ENCODE measurements at regions not wholly inside any gene's neighbourhood (a gene's known extent, or its start where the extent isn't known, plus 50 kb on each side); places are given as distances from the start of the nearest gene placed in this dataset.

DNA sequence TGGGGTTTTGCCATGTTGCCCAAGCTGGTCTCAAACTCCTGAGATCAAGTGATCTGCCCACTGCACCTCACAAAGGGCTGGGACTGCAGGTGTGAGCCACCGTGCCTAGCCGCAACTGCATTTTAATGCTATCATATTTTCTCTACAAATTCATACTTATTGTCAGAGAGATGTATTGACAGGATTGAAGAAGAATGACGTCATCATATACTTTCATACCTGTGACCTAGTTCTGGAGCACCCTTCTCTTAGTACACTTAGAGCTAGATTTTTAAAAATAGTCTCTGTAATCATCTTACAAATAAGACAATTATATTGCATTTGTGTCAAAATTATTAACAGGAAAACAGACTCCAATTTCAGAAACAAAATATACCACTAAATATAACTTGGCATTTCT lies 242.8 kb upstream of the PDZRN3 start:
- TF ChIP-seq, protein P1, sequence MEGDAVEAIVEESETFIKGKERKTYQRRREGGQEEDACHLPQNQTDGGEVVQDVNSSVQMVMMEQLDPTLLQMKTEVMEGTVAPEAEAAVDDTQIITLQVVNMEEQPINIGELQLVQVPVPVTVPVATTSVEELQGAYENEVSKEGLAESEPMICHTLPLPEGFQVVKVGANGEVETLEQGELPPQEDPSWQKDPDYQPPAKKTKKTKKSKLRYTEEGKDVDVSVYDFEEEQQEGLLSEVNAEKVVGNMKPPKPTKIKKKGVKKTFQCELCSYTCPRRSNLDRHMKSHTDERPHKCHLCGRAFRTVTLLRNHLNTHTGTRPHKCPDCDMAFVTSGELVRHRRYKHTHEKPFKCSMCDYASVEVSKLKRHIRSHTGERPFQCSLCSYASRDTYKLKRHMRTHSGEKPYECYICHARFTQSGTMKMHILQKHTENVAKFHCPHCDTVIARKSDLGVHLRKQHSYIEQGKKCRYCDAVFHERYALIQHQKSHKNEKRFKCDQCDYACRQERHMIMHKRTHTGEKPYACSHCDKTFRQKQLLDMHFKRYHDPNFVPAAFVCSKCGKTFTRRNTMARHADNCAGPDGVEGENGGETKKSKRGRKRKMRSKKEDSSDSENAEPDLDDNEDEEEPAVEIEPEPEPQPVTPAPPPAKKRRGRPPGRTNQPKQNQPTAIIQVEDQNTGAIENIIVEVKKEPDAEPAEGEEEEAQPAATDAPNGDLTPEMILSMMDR (IDR thresholded peaks at IDR 0.05; ENCODE audit: low read depth, low read length, missing input control) = no peak
- TF ChIP-seq TAF1 (conservative IDR thresholded peaks at IDR 0.05) (no peak), YY1 (IDR thresholded peaks at IDR 0.05) (no peak), JUND (IDR thresholded peaks at IDR 0.05) (no peak), SP1 (IDR thresholded peaks at IDR 0.05) (no peak), FOXA1 (IDR thresholded peaks at IDR 0.05) (no peak), RAD21 (IDR thresholded peaks at IDR 0.05) (no peak), RXRA (IDR thresholded peaks at IDR 0.05) (no peak), NR2F2 (IDR thresholded peaks at IDR 0.05) (no peak), GABPA (IDR thresholded peaks at IDR 0.05 in 1 of 2, conservative IDR thresholded peaks at IDR 0.05 in 1 of 2) (no peak), EGR1 (IDR thresholded peaks at IDR 0.05; ENCODE audit: low read depth in 2 of 2) (no peak)
- TF ChIP-seq, protein P2, sequence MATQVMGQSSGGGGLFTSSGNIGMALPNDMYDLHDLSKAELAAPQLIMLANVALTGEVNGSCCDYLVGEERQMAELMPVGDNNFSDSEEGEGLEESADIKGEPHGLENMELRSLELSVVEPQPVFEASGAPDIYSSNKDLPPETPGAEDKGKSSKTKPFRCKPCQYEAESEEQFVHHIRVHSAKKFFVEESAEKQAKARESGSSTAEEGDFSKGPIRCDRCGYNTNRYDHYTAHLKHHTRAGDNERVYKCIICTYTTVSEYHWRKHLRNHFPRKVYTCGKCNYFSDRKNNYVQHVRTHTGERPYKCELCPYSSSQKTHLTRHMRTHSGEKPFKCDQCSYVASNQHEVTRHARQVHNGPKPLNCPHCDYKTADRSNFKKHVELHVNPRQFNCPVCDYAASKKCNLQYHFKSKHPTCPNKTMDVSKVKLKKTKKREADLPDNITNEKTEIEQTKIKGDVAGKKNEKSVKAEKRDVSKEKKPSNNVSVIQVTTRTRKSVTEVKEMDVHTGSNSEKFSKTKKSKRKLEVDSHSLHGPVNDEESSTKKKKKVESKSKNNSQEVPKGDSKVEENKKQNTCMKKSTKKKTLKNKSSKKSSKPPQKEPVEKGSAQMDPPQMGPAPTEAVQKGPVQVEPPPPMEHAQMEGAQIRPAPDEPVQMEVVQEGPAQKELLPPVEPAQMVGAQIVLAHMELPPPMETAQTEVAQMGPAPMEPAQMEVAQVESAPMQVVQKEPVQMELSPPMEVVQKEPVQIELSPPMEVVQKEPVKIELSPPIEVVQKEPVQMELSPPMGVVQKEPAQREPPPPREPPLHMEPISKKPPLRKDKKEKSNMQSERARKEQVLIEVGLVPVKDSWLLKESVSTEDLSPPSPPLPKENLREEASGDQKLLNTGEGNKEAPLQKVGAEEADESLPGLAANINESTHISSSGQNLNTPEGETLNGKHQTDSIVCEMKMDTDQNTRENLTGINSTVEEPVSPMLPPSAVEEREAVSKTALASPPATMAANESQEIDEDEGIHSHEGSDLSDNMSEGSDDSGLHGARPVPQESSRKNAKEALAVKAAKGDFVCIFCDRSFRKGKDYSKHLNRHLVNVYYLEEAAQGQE (IDR thresholded peaks at IDR 0.05) = no peak
- TF ChIP-seq, protein P3, sequence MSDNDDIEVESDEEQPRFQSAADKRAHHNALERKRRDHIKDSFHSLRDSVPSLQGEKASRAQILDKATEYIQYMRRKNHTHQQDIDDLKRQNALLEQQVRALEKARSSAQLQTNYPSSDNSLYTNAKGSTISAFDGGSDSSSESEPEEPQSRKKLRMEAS (IDR thresholded peaks at IDR 0.05) = no peak
- TF ChIP-seq, protein P4, sequence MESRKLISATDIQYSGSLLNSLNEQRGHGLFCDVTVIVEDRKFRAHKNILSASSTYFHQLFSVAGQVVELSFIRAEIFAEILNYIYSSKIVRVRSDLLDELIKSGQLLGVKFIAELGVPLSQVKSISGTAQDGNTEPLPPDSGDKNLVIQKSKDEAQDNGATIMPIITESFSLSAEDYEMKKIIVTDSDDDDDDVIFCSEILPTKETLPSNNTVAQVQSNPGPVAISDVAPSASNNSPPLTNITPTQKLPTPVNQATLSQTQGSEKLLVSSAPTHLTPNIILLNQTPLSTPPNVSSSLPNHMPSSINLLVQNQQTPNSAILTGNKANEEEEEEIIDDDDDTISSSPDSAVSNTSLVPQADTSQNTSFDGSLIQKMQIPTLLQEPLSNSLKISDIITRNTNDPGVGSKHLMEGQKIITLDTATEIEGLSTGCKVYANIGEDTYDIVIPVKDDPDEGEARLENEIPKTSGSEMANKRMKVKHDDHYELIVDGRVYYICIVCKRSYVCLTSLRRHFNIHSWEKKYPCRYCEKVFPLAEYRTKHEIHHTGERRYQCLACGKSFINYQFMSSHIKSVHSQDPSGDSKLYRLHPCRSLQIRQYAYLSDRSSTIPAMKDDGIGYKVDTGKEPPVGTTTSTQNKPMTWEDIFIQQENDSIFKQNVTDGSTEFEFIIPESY (IDR thresholded peaks at IDR 0.05) = no peak
